SJCRH30 (cell line): ENCODE measurements at regions not wholly inside any gene's neighbourhood (a gene's known extent, or its start where the extent isn't known, plus 50 kb on each side); places are given as distances from the start of the nearest gene placed in this dataset.

Experiments
- DNase-seq, 2 experiments: peaks; one replicate each; pipeline ENCODE4 v3.0.0-alpha.2; 2015 to 2020
- H3K27ac ChIP-seq: fragments of 250-450 bp; sonication (Bioruptor Pico); 2 replicates; pipeline ENCODE4 v1.5.1; 2020; ENCODE audit warnings: mild to moderate bottlenecking, moderate library complexity
- H3K27me3 ChIP-seq: fragments of 250-450 bp; sonication (Bioruptor Pico); 2 replicates; pipeline ENCODE4 v1.5.1; 2020; ENCODE audit warnings: mild to moderate bottlenecking, moderate library complexity
- H3K36me3 ChIP-seq: fragments of 250-450 bp; sonication (Bioruptor Pico); 2 replicates; pipeline ENCODE4 v1.5.1; 2020; ENCODE audit warnings: mild to moderate bottlenecking, moderate library complexity
- H3K4me1 ChIP-seq: fragments of 250-450 bp; sonication (Bioruptor Pico); 2 replicates; pipeline ENCODE4 v1.5.1; 2020; ENCODE audit warnings: mild to moderate bottlenecking, moderate library complexity
- H3K4me3 ChIP-seq: fragments of 250-450 bp; sonication (Bioruptor Pico); 2 replicates; pipeline ENCODE4 v1.5.1; 2020; ENCODE audit warnings: mild to moderate bottlenecking, moderate library complexity
- H3K9me3 ChIP-seq: fragments of 250-450 bp; sonication (Bioruptor Pico); replicated peaks from 2 replicates; pipeline ENCODE4 v1.5.1; 2020; ENCODE audit warnings: mild to moderate bottlenecking, moderate library complexity

DNA sequence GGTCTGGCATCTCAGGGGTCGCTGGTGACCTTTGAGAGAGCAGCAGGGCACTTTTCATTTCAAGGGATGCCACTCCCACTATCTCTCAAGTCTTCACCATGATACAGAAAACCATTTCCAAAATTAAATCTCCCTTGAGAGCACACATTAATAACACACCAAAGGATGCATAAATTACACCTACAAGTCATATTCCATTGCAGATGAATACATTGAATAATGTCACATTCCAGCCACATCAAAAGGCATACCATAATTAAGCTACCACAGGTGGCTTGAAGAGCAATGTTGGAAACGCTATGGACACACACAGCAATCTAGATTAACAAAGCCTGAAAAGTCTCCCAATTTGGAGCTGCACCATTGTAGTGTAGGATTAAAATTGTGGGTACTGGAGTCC lies 353.3 kb upstream of the ZMIZ1 start:
- Histone ChIP-seq H3K4me3 (no peak overlapping the region), H3K36me3 (no peaks in the 10 kb centered on the region), H3K4me1 (no peaks in the 10 kb centered on the region), H3K27me3 (no peaks in the 10 kb centered on the region), H3K9me3 (no peaks in the 10 kb centered on the region), H3K27ac (no peak overlapping the region)
- no peak for DNase-seq

DNA sequence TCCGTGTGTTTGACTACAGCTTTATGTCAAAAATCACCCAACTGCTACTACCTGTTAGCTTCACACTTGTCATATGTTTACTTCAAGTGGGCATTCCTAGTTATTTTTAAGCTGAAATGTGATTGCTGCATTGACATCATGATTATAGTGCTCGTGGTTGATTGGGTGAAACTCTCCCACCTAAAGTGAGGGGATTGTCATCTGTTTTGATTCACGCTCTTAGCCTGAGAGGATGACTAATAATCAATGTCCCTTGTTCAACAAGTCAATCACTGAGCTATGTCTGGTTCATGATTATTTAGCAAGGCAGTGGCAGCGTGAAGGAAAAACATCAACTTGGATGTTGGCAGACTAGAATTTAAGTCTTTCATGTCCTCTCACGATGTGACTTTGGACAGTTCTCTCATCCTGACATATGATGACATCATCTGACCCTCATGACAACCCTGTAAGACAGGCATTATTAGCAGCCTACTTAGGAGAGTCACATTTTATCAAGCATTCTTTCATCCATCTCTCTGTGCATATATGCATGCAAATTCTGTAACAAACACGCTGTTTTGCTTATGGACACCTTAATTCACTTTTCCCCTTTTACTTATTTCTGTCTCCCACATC lies 352.6 kb upstream of the ZMIZ1 start:
- no peaks in the 10 kb centered on the region for H3K4me1 ChIP-seq
- H3K27me3 ChIP-seq, result no peaks in the 10 kb centered on the region
- DNase-seq, result no peak
- no peaks in the 10 kb centered on the region for H3K9me3 ChIP-seq
- H3K4me3 ChIP-seq, result no peak overlapping the region
- H3K36me3 ChIP-seq, result no peaks in the 10 kb centered on the region
- no peak overlapping the region for H3K27ac ChIP-seq

DNA sequence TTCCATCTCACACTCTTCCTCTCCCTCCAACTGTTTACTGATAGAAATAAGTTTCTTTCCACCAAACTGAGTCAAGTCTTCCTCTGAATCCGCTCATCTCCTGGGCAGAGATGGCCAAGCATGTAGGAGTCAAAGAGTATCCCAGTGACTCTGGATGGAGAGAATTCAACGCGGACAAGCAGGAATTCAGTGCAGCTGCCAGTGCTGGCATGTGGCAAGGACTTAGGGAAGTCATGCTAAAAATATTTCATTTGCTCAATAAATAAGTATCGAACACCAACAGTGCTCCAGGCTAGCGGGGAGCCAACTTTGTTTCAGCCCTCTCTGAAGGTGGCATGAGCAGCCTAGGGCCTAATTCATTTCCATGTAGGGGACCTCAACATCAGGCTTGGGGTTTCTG lies 351.6 kb upstream of the ZMIZ1 start:
- Histone ChIP-seq H3K9me3 (no peaks in the 10 kb centered on the region), H3K36me3 (no peaks in the 10 kb centered on the region), H3K27me3 (no peaks in the 10 kb centered on the region), H3K4me3 (no peak overlapping the region), H3K4me1 (no peaks in the 10 kb centered on the region), H3K27ac (no peak overlapping the region)
- DNase-seq, result no peak

DNA sequence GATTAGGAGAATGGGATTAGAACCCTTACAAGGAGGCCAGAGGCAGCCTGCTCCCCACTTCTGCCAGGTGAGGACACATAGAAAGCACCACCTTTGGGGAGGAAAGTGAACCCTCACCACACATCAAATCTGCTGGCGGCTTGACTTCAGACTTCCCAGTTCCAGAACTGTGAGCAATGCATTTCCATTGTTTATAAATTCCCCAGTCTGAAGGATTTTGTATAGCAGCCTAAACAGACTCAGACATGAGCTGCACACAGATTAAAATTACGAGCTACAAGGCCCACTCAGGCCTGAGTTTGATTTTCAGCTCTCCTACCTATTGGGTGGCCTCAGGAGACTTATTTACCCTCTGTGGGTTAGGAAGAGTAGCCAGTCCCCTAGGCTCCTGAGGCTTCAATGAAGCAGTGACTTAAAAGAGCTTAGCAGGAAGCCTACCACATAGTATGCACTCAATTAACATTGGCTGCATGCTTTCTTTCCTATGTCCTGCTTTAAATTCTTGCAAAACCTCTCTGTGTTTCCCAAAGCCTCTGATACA lies 350.7 kb upstream of the ZMIZ1 start:
- H3K36me3 ChIP-seq, result no peaks in the 10 kb centered on the region
- H3K27me3 ChIP-seq, result no peaks in the 10 kb centered on the region
- H3K9me3 ChIP-seq, result no peaks in the 10 kb centered on the region
- H3K4me1 ChIP-seq, result no peaks in the 10 kb centered on the region
- DNase-seq, result no peak
- no peak overlapping the region for H3K4me3 ChIP-seq
- no peak overlapping the region for H3K27ac ChIP-seq

DNA sequence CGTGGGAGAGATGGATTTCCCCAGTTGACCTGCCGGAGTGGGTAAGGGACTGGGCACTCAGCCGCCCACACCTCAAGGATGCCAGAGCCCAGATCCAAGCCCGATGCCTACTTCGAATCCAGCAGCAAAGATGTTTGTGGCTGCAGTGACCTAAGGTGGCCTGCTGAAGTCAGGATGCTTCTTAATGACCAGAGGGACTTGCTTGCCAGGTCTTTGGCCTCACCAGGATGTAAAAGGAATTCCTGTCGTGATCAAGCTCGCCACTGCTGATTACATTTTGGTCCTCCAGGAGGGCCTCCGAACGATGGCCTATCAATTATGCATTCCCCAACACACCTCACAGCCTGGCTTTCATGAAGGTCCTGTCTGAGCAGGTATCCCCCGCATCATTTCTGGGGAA lies 349.5 kb upstream of the ZMIZ1 start:
- Histone ChIP-seq H3K9me3 (no peaks in the 10 kb centered on the region), H3K4me1 (no peaks in the 10 kb centered on the region), H3K36me3 (no peaks in the 10 kb centered on the region), H3K27ac (no peak overlapping the region), H3K27me3 (no peaks in the 10 kb centered on the region), H3K4me3 (no peak overlapping the region)
- no peak for DNase-seq

DNA sequence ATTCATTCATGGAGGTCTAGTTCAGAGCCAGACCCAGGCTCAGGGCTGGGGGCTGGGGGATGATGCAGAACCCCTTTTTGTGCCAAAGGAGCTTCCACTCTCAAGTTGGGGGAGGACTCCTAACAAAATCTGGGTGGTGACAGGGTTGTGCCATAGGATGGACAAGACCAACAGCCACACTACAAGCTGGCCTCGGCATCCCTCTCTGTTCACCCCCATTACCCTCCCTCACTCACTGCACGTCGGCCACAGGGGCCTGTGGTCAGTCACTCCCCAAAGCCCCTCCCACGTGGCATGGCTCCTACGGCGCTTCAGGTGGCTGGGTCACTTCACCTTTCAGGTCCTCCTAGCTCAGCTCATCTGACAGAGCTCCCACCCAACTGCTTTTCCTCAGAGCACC lies 348.7 kb upstream of the ZMIZ1 start:
- no peak for DNase-seq
- Histone ChIP-seq H3K4me1 (no peaks in the 10 kb centered on the region), H3K9me3 (no peaks in the 10 kb centered on the region), H3K36me3 (no peaks in the 10 kb centered on the region), H3K4me3 (no peak overlapping the region), H3K27ac (no peak overlapping the region), H3K27me3 (no peaks in the 10 kb centered on the region)

DNA sequence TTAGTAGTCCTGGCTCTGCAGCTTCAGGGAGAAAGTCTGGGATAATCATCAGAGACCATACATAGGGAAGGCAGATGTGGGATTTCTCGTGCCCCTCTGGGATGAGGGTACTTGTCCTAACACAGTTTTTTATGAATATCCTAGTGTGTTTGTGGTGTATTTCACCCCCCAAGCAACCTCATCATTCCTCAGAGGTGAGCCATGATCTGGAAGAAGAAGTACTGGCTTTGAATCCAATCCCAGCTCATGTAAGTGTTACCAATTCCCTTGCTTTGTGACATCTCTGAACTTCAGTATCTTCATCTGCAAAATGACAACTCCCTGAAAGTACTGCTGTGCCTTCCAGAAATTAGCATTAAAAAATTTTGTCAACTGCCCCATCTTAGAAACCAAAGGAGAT lies 347.5 kb upstream of the ZMIZ1 start:
- H3K27ac ChIP-seq, result no peak overlapping the region
- H3K4me3 ChIP-seq, result no peak overlapping the region
- no peaks in the 10 kb centered on the region for H3K4me1 ChIP-seq
- no peak for DNase-seq
- H3K9me3 ChIP-seq, result no peaks in the 10 kb centered on the region
- H3K27me3 ChIP-seq, result no peaks in the 10 kb centered on the region
- no peaks in the 10 kb centered on the region for H3K36me3 ChIP-seq

DNA sequence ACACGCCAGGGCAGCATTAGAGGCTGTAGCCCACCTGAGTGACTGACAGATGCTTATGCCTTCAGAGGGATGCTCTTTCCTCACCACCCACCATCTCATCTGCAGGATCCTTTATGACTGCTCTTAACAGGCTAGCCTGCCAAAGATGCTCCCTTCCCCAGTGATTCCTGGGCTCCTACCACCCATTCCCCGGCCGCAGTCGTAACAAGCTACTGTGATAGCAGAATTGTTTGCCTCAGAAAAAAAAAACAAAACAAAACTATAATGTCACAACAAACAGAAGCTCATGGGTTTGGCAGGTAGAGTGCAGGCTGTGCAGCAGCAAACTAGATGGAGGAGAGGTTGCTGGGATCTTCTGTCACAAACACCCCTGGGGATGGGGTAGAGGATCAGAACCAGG lies 343.9 kb upstream of the ZMIZ1 start:
- DNase-seq, result no peak
- Histone ChIP-seq H3K36me3 (no peaks in the 10 kb centered on the region), H3K4me1 (no peaks in the 10 kb centered on the region), H3K27ac (no peak overlapping the region), H3K4me3 (no peak overlapping the region), H3K9me3 (no peaks in the 10 kb centered on the region), H3K27me3 (no peaks in the 10 kb centered on the region)

DNA sequence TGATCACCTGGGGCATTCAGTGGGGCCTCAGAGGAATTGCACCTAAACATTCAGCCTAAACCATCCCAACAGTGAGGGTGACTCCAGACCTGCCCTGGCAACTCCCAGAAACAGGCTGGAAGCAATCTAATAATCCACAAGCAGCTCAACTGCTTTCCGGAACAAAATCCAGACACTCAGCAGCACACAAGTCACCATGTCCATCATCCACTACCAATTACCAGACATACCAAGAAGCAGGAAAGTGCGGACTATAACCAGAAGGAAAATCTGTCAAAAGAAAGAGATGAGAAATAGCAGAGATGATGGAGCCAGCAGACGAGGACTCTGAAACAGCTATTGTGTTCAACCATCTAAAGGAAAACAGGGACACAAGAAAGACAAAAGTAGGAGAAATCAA lies 342.6 kb upstream of the ZMIZ1 start:
- Histone ChIP-seq H3K4me3 (no peak overlapping the region), H3K27me3 (no peaks in the 10 kb centered on the region), H3K36me3 (no peaks in the 10 kb centered on the region), H3K4me1 (no peaks in the 10 kb centered on the region), H3K9me3 (no peaks in the 10 kb centered on the region), H3K27ac (no peak overlapping the region)
- DNase-seq, result no peak

DNA sequence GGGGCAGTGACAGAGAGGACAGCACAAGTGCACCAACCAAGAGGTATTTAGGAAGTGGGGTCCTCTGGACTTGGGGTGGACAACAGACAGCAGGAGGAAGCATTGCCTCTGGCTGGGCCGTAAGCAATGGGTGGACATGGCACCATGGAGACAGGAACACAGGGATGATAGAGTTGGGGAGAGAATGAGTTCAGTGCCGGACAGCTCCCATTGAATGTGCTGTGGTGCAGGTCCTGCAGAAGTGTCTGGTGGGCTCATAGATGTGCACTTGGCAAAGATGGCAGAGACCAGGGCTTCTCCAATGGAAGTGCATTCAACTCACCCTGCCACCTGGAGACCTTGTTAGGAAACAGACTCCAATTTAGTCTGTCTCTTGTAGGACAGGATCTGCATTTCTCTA lies 341.5 kb upstream of the ZMIZ1 start:
- Histone ChIP-seq H3K4me3 (no peak overlapping the region), H3K9me3 (no peaks in the 10 kb centered on the region), H3K4me1 (no peaks in the 10 kb centered on the region), H3K36me3 (no peaks in the 10 kb centered on the region), H3K27me3 (no peaks in the 10 kb centered on the region), H3K27ac (no peak overlapping the region)
- DNase-seq, result no peak

DNA sequence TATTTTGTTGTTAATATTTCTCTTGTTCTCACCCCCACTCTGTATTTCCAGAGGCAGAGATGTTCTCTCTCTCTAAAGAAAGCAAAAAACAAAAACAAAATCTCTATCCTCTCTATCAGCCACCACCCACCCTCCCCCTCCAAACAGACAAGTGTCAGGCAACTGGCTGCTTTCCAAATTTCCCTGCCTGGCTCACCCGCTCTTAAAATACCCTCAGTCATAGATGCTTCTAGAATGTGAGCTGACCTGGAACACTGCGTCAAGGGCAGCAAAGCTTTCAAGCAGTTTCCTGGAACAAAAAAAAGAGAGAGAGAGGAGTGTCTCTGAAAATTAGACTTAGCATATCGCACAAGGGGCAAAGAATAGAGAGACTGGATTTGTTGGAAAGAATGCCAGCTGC lies 341.0 kb upstream of the ZMIZ1 start:
- Histone ChIP-seq H3K27ac (no peak overlapping the region), H3K27me3 (no peaks in the 10 kb centered on the region), H3K4me3 (no peak overlapping the region), H3K4me1 (no peaks in the 10 kb centered on the region), H3K36me3 (no peaks in the 10 kb centered on the region), H3K9me3 (no peaks in the 10 kb centered on the region)
- no peak for DNase-seq

DNA sequence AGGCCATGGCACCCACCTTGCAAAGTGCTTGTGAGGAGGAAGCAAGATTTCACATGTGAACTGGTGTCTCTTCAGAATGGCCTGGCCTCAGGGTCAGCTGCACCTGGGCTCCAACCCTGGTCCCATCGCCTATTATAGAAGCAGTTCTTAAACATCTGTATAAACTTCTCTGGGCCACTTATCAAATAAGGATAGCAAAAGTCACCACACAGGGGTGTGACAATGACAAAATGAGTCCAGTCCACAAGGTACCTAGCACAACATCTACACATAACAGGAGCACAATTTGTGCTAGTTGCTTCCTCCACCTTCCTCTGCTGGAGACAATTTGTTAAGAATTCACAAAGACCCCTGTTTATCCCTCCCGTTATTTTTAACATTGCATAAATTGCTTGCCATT lies 340.6 kb upstream of the ZMIZ1 start:
- no peaks in the 10 kb centered on the region for H3K36me3 ChIP-seq
- no peaks in the 10 kb centered on the region for H3K4me1 ChIP-seq
- H3K27me3 ChIP-seq, result no peaks in the 10 kb centered on the region
- DNase-seq, result no peak
- no peaks in the 10 kb centered on the region for H3K9me3 ChIP-seq
- no peak overlapping the region for H3K27ac ChIP-seq
- H3K4me3 ChIP-seq, result no peak overlapping the region

DNA sequence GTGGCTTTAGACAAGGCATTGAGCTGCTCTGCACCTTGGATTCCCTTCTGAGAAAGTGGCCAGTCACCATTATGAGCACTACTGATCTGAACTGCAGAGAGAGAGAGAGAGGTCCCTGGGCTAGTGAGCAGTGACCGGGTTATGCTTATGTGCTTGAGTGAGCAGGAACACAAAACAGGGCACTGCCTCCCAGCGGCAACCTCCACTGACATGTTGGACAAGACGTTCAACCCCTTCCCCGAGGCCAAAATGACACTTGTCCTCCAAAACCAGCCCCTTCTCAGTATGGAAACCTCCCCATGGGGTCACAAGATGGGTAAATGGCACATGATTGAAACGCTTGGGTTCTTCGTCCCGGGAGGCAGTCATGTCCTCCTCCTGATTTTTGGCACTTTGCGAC lies 339.4 kb upstream of the ZMIZ1 start:
- DNase-seq, result no peak
- H3K4me3 ChIP-seq, result no peak overlapping the region
- H3K36me3 ChIP-seq, result no peaks in the 10 kb centered on the region
- H3K4me1 ChIP-seq, result no peaks in the 10 kb centered on the region
- H3K27me3 ChIP-seq, result no peaks in the 10 kb centered on the region
- H3K9me3 ChIP-seq, result no peaks in the 10 kb centered on the region
- no peak overlapping the region for H3K27ac ChIP-seq

DNA sequence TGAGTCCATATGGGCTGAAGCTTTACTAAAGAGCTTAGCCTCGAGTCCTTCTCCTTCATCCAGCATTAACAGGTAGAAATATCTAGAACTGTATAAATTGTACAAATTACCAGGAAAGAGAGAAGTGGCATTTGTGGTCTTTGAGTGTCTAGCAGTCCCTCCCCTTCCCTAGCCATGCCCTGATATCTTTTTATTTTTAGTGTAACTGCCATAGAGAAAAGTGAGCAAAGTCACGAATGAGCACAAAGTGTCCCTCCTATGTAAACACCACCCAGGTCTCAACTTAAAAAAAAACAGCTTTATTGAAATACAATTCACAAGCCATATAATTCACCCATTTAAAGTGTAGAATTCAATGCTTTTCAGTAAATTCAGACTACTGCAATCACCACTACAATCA lies 339.0 kb upstream of the ZMIZ1 start:
- no peaks in the 10 kb centered on the region for H3K27me3 ChIP-seq
- DNase-seq, result no peak
- H3K9me3 ChIP-seq, result no peaks in the 10 kb centered on the region
- H3K36me3 ChIP-seq, result no peaks in the 10 kb centered on the region
- no peak overlapping the region for H3K4me3 ChIP-seq
- H3K4me1 ChIP-seq, result no peaks in the 10 kb centered on the region
- no peak overlapping the region for H3K27ac ChIP-seq

DNA sequence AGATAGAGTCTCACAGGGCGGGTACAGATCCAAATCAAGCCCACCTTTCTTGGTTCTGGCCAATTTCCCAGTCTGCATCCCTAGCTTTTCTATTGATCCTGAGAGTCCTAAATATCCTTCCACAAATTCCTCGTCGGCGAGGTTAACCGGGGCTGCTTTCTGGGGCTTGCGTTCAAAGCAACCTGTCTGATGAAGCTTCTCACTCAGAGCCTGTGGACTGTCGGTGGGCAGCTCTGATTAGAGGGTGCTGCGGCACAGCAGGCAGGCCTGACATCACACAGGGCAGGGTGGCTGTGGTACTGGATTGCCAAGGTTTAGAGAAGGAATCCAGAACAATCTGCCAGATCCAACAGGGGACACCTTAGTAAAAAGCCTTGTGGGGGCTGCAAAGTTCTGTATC lies 338.0 kb upstream of the ZMIZ1 start:
- H3K4me1 ChIP-seq, result no peaks in the 10 kb centered on the region
- H3K36me3 ChIP-seq, result no peaks in the 10 kb centered on the region
- H3K9me3 ChIP-seq, result no peaks in the 10 kb centered on the region
- H3K27ac ChIP-seq, result no peak overlapping the region
- H3K4me3 ChIP-seq, result no peak overlapping the region
- H3K27me3 ChIP-seq, result no peaks in the 10 kb centered on the region
- no peak for DNase-seq

DNA sequence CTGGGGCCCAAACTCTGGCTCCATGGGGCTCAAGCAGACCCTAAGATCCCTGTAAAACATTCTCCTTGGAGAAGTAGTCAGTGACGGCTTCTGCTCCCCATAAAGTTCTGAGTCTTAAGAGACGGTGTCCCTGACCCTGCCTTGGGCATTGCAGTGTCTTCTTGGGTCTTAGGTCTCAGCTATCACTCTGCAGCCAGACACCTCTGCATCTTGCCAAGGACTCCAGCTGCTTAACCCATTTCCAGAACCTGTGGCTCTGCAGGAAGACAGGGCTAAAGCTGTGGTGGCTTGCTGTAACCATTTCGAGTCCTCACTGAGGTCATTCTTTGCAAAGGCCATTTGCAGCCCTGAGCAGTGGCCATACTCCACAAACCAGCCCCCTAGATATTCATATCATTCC lies 337.1 kb upstream of the ZMIZ1 start:
- DNase-seq, result no peak
- no peaks in the 10 kb centered on the region for H3K36me3 ChIP-seq
- no peaks in the 10 kb centered on the region for H3K27me3 ChIP-seq
- no peak overlapping the region for H3K27ac ChIP-seq
- no peak overlapping the region for H3K4me3 ChIP-seq
- H3K4me1 ChIP-seq, result no peaks in the 10 kb centered on the region
- no peaks in the 10 kb centered on the region for H3K9me3 ChIP-seq
